Hematopoietic multipotent progenitor cell treated with erythropoietin and hydrocortisone succinate and interleukin-3 and kit ligand, for 17 days (in vitro differentiated cells): ENCODE measurements at regions not wholly inside any gene's neighbourhood (a gene's known extent, or its start where the extent isn't known, plus 50 kb on each side); places are given as distances from the start of the nearest gene placed in this dataset.

Experiments used
- DNase-seq: peaks from one replicate; pipeline ENCODE4 v3.0.0-alpha.2; 2015; ENCODE audit warnings: low spot score

DNA sequence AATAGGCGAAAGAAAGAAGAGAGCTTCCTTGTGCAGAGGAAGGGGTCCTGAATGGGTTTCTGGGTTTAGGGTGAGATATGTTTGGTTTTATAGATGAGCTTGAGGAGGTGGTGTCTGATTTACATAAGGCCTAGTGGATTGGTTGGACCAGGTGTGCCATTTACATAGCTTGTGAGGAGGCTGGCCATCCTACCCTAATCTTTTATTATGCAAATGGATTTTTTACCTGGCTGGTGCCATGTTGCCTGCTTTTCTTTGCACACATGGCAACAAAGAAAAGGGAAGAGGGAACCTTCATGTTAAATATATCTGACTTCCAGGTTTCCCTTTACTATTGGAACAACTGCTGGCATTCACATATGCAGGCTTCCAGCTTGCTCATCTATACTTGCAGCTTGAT lies 585.3 kb downstream of the PTPRU start:
- DNase-seq, result no peak

DNA sequence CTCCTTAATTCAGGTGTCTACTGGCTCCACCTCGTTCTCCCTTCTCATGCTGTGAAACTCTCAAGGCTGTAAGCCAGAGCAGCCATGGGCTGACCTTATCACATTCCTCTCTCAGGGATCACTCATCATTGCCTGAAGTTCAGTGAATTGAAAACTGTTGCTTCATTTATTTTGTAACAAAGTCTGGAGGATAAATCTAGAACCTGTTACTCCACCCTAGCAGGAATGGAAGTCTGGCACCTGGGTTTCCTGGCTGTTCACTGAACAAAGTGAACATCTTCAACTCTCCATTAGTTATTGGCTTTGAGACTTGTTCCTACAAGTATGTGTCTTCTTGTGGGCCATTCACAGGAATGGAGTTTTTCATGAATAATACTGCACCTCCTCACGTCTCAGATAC lies 584.1 kb downstream of the PTPRU start:
- no peak for DNase-seq

- DNase-seq, result no peak
These were observed 576.2 kb downstream of the PTPRU start for GRCh38 chr1:29812408-29813135.

DNA sequence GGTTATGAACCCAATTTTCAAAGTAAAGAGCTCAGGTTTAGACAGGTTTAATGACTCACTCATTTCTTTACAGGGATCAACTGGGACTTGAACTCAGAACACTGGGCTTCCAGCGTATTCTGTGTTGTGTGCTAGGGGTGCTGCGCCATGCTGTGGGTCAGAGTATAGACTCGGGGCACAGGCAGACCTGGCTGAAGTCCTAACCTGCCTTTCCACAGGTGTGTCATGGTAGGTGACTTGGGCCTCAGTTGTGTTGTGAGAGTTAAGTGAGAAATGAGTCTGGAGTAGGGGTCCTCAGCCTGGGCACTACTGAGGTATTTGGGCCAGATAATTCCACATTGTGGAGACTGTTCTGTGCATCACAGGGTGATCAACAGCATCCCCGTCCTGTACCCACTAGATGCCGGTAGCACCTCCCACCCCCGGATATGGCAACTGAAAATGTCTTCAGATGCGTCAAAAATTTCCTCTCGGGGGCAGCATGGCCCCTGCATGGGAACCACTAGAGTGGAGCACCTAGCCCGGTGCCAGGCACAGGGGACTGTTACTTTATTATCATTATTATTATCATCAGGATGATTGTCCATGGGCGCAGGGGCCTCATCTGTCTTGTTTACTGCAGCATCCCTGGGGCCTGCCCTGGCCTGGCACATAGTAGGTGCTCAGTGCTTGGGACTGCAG lies 575.5 kb downstream of the PTPRU start:
- no peak for DNase-seq

GRCh38 chr1:29811247-29811646 lies 574.9 kb downstream of the PTPRU start:
- DNase-seq, result no peak

GRCh38 chr1:29810121-29811120 lies 574.1 kb downstream of the PTPRU start:
- DNase-seq, result no peak

- no peak for DNase-seq
These were observed 573.3 kb downstream of the PTPRU start for GRCh38 chr1:29809446-29810120.

GRCh38 chr1:29808141-29808995 lies 572.0 kb downstream of the PTPRU start:
- DNase-seq, result no peak

DNA sequence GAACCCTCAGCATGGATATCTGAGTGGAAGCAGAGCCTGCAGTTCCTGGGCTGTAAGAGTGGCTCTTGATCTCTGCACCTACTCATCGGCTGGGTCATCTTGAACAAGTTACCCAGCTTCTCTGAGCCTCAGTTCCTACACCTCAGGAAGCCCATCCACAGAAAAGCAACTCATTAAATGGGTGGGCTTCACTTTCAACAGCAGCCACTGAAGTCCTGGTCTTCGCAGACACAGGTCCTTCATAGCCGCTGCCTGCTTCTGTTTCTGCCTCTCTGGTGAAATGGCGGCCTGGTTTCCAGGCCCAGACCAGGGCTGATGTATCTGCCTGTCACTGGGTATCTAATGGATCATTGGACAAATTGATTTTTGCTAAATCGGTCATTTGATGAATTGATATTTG lies 571.4 kb downstream of the PTPRU start:
- no peak for DNase-seq

- no peak for DNase-seq
These were observed 570.5 kb downstream of the PTPRU start for GRCh38 chr1:29806646-29807319.

GRCh38 chr1:29805896-29806160 lies 569.5 kb downstream of the PTPRU start:
- DNase-seq, result no peak

- no peak for DNase-seq
These were observed 569.0 kb downstream of the PTPRU start for GRCh38 chr1:29805122-29805895.

- no peak for DNase-seq
These were observed 568.0 kb downstream of the PTPRU start for GRCh38 chr1:29804181-29804899.

DNA sequence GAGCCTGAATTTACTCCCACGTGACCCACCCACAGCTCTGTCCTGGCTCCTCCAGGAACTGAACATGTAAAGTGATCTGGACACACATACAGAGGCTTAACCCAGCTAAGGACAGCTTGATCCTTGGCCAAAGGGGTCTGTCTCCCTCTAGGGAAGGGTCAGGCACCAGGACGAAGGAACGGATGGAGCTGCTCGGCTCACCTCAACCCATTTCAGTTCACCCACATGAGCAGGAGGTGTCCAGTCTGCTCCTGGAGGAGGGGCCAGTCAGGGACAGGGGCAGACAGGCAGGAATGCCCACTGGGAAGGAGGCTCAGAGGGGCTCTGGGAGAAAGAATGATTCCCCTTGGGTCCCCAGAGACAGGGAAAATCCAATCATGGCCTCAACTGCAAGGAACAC lies 567.2 kb downstream of the PTPRU start:
- no peak for DNase-seq

DNA sequence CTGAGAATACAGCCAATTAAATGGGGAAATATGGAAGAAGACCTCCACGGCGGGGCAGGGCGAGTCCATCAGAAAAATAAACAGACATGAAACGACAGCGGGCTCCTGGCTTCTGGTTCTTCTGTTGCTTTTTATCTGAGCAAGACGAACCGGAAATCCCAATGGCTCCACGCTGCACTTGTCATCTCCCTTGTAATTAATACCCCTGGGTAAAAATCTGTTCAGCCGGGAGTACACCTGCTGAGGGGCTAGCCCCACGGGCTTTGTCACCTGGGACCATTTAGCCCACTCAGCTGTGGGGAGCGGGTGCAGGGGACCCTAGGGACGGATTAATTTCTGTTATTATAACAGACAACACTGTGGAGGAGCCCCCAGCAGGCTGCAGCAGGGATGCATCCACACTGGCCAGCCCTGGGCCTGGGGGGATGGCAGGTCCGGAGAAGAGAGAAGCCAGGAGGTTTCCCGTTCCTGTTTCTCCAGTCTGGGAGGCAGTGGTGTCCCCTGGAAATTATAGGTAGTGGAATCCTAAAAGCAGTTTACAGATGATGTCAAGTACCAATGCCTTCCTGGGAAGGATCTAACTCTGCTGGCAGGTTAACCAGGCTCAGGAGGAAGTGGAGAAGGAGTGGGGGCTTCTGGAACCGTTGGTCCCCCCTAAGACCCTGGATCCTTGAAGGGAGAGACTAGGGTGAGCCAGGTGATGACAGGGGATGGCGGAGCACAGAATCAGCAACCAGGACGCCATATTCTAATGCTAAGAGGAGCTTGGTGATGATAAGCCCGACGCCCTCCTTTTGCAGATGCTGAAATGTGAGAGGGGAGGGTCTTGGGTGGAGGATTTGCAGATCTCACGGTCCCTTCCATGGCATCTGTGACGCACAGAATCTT lies 566.1 kb downstream of the PTPRU start:
- DNase-seq, result no peak

GRCh38 chr1:29801561-29801973 lies 565.2 kb downstream of the PTPRU start:
- no peak for DNase-seq

DNA sequence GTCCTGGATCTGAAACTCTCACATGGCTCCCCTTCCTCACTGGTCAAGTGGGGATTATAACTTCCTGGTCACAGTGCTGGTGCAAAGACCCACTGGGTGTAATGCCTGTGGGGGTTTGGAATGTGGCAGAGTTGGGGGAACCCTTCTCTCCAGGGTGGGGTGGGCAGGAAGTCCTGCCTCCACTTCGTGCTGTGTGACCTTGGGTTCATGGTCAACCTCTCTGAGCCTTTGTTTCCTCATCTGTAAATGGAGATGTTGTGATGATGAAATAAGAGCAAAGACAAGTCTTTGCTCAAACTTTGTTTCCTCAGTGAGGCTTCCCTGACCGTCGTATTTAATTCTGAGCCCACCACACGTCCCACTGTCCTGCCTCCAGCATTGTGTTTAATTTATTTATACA lies 564.7 kb downstream of the PTPRU start:
- no peak for DNase-seq

DNA sequence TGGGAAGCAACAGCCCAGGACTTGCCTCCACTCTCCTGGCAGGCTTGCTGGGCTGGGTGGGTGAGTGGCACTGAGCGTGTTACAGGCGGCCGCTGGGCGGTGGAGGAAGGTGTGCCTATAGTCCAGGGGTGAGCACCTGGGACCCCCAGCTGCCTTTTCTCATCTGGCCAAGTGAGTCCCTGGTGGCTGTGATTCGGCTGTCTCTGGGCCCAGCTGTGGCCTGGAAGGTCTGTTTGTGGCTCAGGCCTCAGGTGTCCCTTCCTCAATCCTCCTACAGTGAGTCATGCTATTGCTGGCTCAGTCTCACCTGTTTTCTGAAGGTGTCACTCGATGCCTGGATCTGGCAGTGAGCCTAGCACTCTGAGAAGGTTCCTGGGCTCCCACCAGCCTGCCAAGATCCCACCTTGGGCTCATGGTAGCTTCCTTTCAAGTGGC lies 564.2 kb downstream of the PTPRU start:
- DNase-seq, result no peak
